ENCODE measurements at regions not wholly inside any gene's neighbourhood (a gene's known extent, or its start where the extent isn't known, plus 50 kb on each side); places are given as distances from the start of the nearest gene placed in this dataset.
"Not testable (repeated sequence)": the region's sequence is repeated elsewhere in the genome, so short reads cannot be mapped to it uniquely, and the experiment has no call there.

- no peak overlapping the region for H3K27ac ChIP-seq (ENCODE audit: low read length)
- no peaks in the 10 kb centered on the region for H3K27me3 ChIP-seq (ENCODE audit: insufficient read depth, low read length)
- H3K9me3 ChIP-seq (ENCODE audit: insufficient read depth, low read depth, low read length): peaks cover 2% of the 10 kb centered on the region
- H3K4me3 ChIP-seq (ENCODE audit: low read length): no peak overlapping the region
- H3K4me1 ChIP-seq (ENCODE audit: insufficient read depth, low read length): no peaks in the 10 kb centered on the region
- no peak overlapping the region for H3K9ac ChIP-seq (ENCODE audit: low read depth, low read length)
- no peaks in the 10 kb centered on the region for H3K36me3 ChIP-seq (ENCODE audit: insufficient read depth, low read depth, low read length)
These were observed 112.3 kb upstream of the GDNF start for GRCh38 chr5:37951946-37952721.

DNA sequence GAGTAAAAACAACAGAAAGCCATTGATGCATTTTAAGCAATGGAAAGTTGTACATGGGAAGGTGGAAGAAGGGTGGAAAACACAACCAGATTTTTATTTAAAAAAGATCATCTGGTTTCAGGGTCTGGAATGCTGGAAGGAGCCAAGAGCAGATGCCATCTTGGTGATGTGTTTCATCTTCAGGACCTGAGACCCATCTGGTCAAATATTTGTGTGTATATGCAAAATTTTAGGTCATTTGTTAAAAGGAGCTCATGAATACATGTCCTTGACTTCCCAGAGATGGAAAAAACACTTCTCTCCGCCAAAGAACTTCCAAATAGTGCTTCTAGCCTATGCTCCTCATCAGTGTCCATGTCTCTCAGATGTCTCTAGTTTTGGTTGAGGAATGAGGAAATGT lies 110.6 kb upstream of the GDNF start:
- Histone ChIP-seq H3K4me1 (ENCODE audit: insufficient read depth, low read length) (no peaks in the 10 kb centered on the region), H3K27ac (ENCODE audit: low read length) (no peak overlapping the region), H3K27me3 (ENCODE audit: insufficient read depth, low read length) (no peaks in the 10 kb centered on the region), H3K4me3 (ENCODE audit: low read length) (no peak overlapping the region), H3K9me3 (ENCODE audit: insufficient read depth, low read depth, low read length) (no peaks in the 10 kb centered on the region; the same call in 1 of the 2 replicates), H3K9ac (ENCODE audit: low read depth, low read length) (no peak overlapping the region), H3K36me3 (ENCODE audit: insufficient read depth, low read depth, low read length) (no peaks in the 10 kb centered on the region)

DNA sequence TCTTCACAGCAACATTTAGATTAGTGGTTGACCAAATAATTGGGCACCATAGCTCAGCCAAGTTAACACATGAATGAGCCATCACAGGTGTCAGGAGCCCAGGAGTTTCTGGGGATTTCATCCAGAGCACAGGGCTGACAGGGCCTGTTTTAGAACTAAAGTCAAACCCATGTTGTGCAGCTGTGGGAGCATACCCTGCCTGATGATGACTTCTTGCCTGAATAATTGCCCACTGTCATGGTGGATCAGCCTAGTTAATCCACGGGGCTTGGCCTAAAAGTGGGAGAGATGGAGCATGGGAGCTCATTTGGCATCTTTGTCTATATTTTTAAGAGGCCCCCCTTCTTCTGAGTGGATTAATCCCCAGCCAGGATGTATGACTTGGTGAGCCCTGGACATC lies 105.6 kb upstream of the GDNF start:
- Histone ChIP-seq H3K9me3 (ENCODE audit: insufficient read depth, low read depth, low read length) (no peaks in the 10 kb centered on the region), H3K27ac (ENCODE audit: low read length) (no peak overlapping the region), H3K4me1 (ENCODE audit: insufficient read depth, low read length) (no peaks in the 10 kb centered on the region), H3K36me3 (ENCODE audit: insufficient read depth, low read depth, low read length) (no peaks in the 10 kb centered on the region), H3K9ac (ENCODE audit: low read depth, low read length) (no peak overlapping the region), H3K27me3 (ENCODE audit: insufficient read depth, low read length) (no peaks in the 10 kb centered on the region), H3K4me3 (ENCODE audit: low read length) (no peak overlapping the region)

DNA sequence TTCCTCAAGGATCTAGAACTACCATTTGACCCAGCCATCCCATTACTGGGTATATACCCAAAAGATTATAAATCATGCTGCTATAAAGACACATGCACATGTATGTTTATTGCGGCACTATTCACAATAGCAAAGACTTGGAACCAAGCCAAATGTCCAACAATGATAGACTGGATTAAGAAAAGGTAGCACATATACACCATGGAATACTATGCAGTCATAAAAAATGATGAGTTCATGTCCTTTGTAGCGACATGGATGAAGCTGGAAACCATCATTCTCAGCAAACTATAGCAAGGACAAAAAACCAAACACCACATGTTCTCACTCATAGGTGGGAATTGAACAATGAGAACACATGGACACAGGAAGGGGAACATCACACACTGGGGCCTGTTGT lies 103.3 kb upstream of the GDNF start:
- H3K9ac ChIP-seq (ENCODE audit: low read depth, low read length); H3K4me3 ChIP-seq (ENCODE audit: low read length): not testable (repeated sequence)

DNA sequence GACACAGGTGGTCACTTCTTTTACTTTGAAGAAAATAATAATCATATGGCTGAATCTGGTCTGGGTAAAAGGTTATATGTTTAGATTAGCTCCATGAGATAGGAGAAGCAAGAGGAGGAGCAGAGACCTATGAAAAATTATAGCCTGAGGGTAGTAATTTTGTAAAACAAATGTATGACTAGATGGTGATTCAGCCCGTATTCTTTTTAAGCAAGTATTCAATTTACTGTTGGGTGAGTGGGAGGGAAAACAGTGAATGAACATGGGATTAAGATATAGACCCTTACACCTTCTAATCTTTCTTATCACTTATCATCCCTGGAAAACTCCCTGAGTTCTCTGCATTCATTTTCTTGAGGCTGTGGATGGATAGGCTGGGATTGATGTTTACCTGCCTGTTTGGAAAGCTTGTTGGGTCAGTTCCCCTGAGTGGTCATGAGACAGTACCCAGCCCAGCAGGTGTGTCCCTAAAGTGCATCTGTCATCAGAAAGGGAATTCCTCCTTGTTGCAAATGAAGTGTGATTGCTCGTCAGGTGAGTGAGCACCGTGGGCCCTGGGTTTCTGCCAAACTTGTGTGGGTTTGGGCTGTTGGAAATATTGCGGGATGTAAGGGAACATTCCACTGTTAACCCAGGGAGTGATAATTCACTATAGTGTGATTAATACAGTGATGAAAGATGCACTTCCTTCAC lies 101.2 kb upstream of the GDNF start:
- H3K36me3 ChIP-seq (ENCODE audit: insufficient read depth, low read depth, low read length): no peaks in the 10 kb centered on the region
- H3K27ac ChIP-seq (ENCODE audit: low read length): no peak overlapping the region
- no peaks in the 10 kb centered on the region for H3K9me3 ChIP-seq (ENCODE audit: insufficient read depth, low read depth, low read length)
- no peaks in the 10 kb centered on the region for H3K27me3 ChIP-seq (ENCODE audit: insufficient read depth, low read length)
- no peak overlapping the region for H3K9ac ChIP-seq (ENCODE audit: low read depth, low read length)
- H3K4me3 ChIP-seq (ENCODE audit: low read length): no peak overlapping the region
- no peaks in the 10 kb centered on the region for H3K4me1 ChIP-seq (ENCODE audit: insufficient read depth, low read length)

More for the DNA sequence above, 103.3 kb upstream of the GDNF start:
- H3K27me3 ChIP-seq (ENCODE audit: insufficient read depth, low read length); H3K27ac ChIP-seq (ENCODE audit: low read length); H3K36me3 ChIP-seq (ENCODE audit: insufficient read depth, low read depth, low read length); H3K9me3 ChIP-seq (ENCODE audit: insufficient read depth, low read depth, low read length); H3K4me1 ChIP-seq (ENCODE audit: insufficient read depth, low read length): not testable (repeated sequence)

DNA sequence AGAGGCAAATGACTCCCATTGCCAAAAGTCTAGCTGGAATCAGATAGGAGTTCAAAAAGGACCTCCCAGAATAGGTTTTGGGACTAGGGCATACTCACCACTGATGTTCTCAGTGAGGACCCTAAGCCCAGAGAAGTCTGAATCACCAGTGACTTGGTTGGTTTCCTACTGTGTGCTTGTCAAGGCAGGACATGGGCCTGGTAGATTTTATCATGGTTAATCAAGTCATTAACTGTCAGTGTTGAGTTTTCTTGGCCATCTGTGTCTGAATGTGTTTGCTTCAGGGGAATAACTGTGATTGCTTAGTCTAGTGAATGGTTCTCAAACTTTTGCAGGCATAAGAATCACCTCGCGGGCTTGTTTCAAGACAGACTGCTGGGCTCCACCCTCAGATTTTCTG lies 99.0 kb upstream of the GDNF start:
- no peaks in the 10 kb centered on the region for H3K27me3 ChIP-seq (ENCODE audit: insufficient read depth, low read length)
- no peaks in the 10 kb centered on the region for H3K4me1 ChIP-seq (ENCODE audit: insufficient read depth, low read length)
- H3K9me3 ChIP-seq (ENCODE audit: insufficient read depth, low read depth, low read length): no peaks in the 10 kb centered on the region
- no peaks in the 10 kb centered on the region for H3K36me3 ChIP-seq (ENCODE audit: insufficient read depth, low read depth, low read length)
- H3K4me3 ChIP-seq (ENCODE audit: low read length): no peak overlapping the region
- H3K9ac ChIP-seq (ENCODE audit: low read depth, low read length): no peak overlapping the region
- H3K27ac ChIP-seq (ENCODE audit: low read length): no peak overlapping the region

- Histone ChIP-seq H3K4me3 (ENCODE audit: low read length) (no peak overlapping the region), H3K27ac (ENCODE audit: low read length) (no peak overlapping the region), H3K9ac (ENCODE audit: low read depth, low read length) (no peak overlapping the region), H3K27me3 (ENCODE audit: insufficient read depth, low read length) (no peaks in the 10 kb centered on the region), H3K9me3 (ENCODE audit: insufficient read depth, low read depth, low read length) (no peaks in the 10 kb centered on the region), H3K4me1 (ENCODE audit: insufficient read depth, low read length) (no peaks in the 10 kb centered on the region), H3K36me3 (ENCODE audit: insufficient read depth, low read depth, low read length) (no peaks in the 10 kb centered on the region)
These were observed 98.4 kb upstream of the GDNF start for GRCh38 chr5:37938076-37938852.

DNA sequence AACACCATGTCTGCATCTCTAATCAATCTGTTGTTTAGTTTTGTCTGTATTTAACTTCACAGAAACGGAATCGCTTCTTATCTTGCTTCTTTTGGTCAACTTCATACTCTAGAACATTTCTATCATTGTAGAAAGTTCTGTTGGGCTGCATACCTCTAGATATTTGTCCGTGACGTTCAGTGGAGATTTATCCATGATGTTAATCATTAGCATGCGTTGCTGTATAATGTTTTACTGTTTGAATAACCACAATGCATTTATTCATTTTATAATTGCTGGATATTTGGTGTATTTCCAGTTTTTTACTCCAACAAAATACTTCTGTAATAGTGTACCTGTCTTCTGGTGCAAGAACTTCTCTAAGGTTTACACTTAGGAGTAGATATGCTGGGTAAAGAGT lies 96.2 kb upstream of the GDNF start:
- H3K27ac ChIP-seq (ENCODE audit: low read length): no peak overlapping the region
- H3K9ac ChIP-seq (ENCODE audit: low read depth, low read length): no peak overlapping the region
- H3K9me3 ChIP-seq (ENCODE audit: insufficient read depth, low read depth, low read length): no peaks in the 10 kb centered on the region
- H3K4me1 ChIP-seq (ENCODE audit: insufficient read depth, low read length): no peaks in the 10 kb centered on the region
- no peak overlapping the region for H3K4me3 ChIP-seq (ENCODE audit: low read length)
- H3K36me3 ChIP-seq (ENCODE audit: insufficient read depth, low read depth, low read length): no peaks in the 10 kb centered on the region
- no peaks in the 10 kb centered on the region for H3K27me3 ChIP-seq (ENCODE audit: insufficient read depth, low read length)

DNA sequence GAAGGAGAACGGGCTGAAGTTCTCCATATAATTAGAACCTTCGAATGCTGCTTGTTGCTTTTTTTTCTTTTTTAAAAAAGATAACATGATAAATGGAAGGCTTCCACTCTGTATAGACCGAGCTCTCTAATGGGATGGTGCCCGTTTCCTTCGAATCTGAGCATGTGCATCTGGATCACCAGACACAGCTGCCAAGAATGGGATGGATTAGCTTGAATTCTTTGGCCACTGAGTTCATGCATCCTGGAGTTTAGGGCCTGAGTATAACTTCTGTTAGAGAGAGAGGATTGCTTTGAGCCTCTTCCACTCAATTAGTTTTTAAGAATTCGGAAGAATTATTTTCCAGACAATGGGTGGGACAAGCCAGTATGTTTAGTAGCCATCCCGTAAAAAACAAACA lies 93.7 kb upstream of the GDNF start:
- Histone ChIP-seq H3K27ac (ENCODE audit: low read length) (no peak overlapping the region), H3K9ac (ENCODE audit: low read depth, low read length) (no peak overlapping the region), H3K9me3 (ENCODE audit: insufficient read depth, low read depth, low read length) (no peaks in the 10 kb centered on the region), H3K4me1 (ENCODE audit: insufficient read depth, low read length) (no peaks in the 10 kb centered on the region), H3K4me3 (ENCODE audit: low read length) (no peak overlapping the region), H3K36me3 (ENCODE audit: insufficient read depth, low read depth, low read length) (no peaks in the 10 kb centered on the region), H3K27me3 (ENCODE audit: insufficient read depth, low read length) (no peaks in the 10 kb centered on the region)

DNA sequence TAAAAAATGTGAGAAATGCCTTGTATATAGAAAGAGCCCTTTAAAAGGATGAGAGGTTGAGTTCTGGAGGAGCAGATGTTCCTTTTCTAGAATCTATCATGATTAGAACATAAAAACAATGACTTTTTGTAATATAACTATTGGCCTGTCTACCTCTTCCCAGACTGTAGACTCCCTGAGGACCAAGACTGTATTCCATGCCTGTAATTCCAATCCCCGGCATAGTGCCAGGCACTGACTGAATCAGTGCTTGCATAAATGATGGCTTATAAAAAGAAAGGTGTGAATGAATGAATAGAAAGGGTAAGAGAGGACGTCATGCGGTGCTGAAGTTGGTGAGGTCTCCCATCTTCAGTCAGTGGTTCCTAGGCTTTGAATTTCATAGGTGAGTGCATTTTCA lies 92.6 kb upstream of the GDNF start:
- no peaks in the 10 kb centered on the region for H3K36me3 ChIP-seq (ENCODE audit: insufficient read depth, low read depth, low read length)
- H3K27me3 ChIP-seq (ENCODE audit: insufficient read depth, low read length): no peaks in the 10 kb centered on the region
- H3K4me1 ChIP-seq (ENCODE audit: insufficient read depth, low read length): no peaks in the 10 kb centered on the region
- H3K27ac ChIP-seq (ENCODE audit: low read length): no peak overlapping the region
- no peaks in the 10 kb centered on the region for H3K9me3 ChIP-seq (ENCODE audit: insufficient read depth, low read depth, low read length)
- H3K9ac ChIP-seq (ENCODE audit: low read depth, low read length): no peak overlapping the region
- no peak overlapping the region for H3K4me3 ChIP-seq (ENCODE audit: low read length)

- H3K9me3 ChIP-seq (ENCODE audit: insufficient read depth, low read depth, low read length): no peaks in the 10 kb centered on the region
- H3K4me3 ChIP-seq (ENCODE audit: low read length): no peak overlapping the region
- H3K9ac ChIP-seq (ENCODE audit: low read depth, low read length): no peak overlapping the region
- H3K27me3 ChIP-seq (ENCODE audit: insufficient read depth, low read length): no peaks in the 10 kb centered on the region
- H3K36me3 ChIP-seq (ENCODE audit: insufficient read depth, low read depth, low read length): no peaks in the 10 kb centered on the region
- no peaks in the 10 kb centered on the region for H3K4me1 ChIP-seq (ENCODE audit: insufficient read depth, low read length)
- H3K27ac ChIP-seq (ENCODE audit: low read length): no peak overlapping the region
These were observed 91.7 kb upstream of the GDNF start for GRCh38 chr5:37931541-37931940.

DNA sequence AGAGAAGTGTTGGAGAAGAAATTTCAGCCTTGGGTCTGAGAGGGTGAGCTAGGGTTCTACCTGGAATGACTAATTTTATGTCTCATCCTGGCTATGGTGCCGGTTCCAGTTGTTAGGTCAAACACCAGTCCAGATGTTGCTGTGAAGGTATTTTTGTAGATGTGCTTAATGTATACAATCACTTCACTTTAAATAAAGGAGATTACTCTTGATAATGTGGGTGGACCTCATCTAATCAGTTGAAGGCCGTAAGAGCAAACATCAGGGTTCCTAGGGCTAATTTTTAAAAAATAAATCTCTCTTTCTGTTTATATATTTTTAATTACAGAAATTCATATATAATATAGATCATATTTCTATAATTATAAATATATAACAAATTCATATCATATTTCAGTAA lies 90.5 kb upstream of the GDNF start:
- H3K27me3 ChIP-seq (ENCODE audit: insufficient read depth, low read length): no peaks in the 10 kb centered on the region
- H3K9ac ChIP-seq (ENCODE audit: low read depth, low read length): no peak overlapping the region
- H3K4me1 ChIP-seq (ENCODE audit: insufficient read depth, low read length): no peaks in the 10 kb centered on the region
- no peak overlapping the region for H3K27ac ChIP-seq (ENCODE audit: low read length)
- H3K9me3 ChIP-seq (ENCODE audit: insufficient read depth, low read depth, low read length): no peaks in the 10 kb centered on the region
- H3K36me3 ChIP-seq (ENCODE audit: insufficient read depth, low read depth, low read length): no peaks in the 10 kb centered on the region
- no peak overlapping the region for H3K4me3 ChIP-seq (ENCODE audit: low read length)

Measured in iPS-20b (cell line).